Endothelial cell (in vitro differentiated cells): ENCODE measurements at regions not wholly inside any gene's neighbourhood (a gene's known extent, or its start where the extent isn't known, plus 50 kb on each side); places are given as distances from the start of the nearest gene placed in this dataset.

Experiments
- DNase-seq: peaks from one replicate; pipeline ENCODE4 v3.0.0; 2021; ENCODE audit warnings: low spot score
- H3K27ac Mint-ChIP-seq: one replicate; pipeline ENCODE4 v1.8.0; 2021; ENCODE audit warnings: mixed read lengths, inconsistent platforms; ENCODE audit not compliant: unreplicated experiment
- H3K27me3 Mint-ChIP-seq: one replicate; pipeline ENCODE4 v1.8.0; 2021; ENCODE audit warnings: mild to moderate bottlenecking, moderate library complexity, mixed read lengths, inconsistent platforms; ENCODE audit not compliant: unreplicated experiment
- H3K36me3 Mint-ChIP-seq: one replicate; pipeline ENCODE4 v1.8.0; 2021; ENCODE audit warnings: mild to moderate bottlenecking, low read depth, mixed read lengths, inconsistent platforms; ENCODE audit not compliant: unreplicated experiment
- H3K4me1 Mint-ChIP-seq: one replicate; pipeline ENCODE4 v1.8.0; 2021; ENCODE audit warnings: mild to moderate bottlenecking, mixed read lengths, inconsistent platforms; ENCODE audit not compliant: unreplicated experiment
- H3K4me3 Mint-ChIP-seq: one replicate; pipeline ENCODE4 v1.8.0; 2021; ENCODE audit warnings: mild to moderate bottlenecking, mixed read lengths, inconsistent platforms; ENCODE audit not compliant: unreplicated experiment
- H3K9me3 Mint-ChIP-seq: one replicate; pipeline ENCODE4 v1.8.0; 2021; ENCODE audit warnings: mixed read lengths, inconsistent platforms; ENCODE audit not compliant: unreplicated experiment
- CTCF ChIP-seq: fragments of 200-600 bp; sonication (generic); IDR thresholded peaks from one replicate; pipeline ENCODE4 v1.5.0; 2021; ENCODE audit warnings: antibody characterized with exemption; ENCODE audit not compliant: unreplicated experiment

- no peaks in the 10 kb centered on the region for H3K9me3 Mint-ChIP-seq
- H3K36me3 Mint-ChIP-seq = no peaks in the 10 kb centered on the region
- H3K4me3 Mint-ChIP-seq = no peak overlapping the region
- no peak for DNase-seq
- no peaks in the 10 kb centered on the region for H3K27me3 Mint-ChIP-seq
- no peak overlapping the region for H3K27ac Mint-ChIP-seq
- no peak for TF ChIP-seq CTCF
- H3K4me1 Mint-ChIP-seq = peaks cover 10% of the 10 kb centered on the region
Measured at GRCh38 chr5:60445427-60445826, 254.5 kb downstream of the DEPDC1B start.

- TF ChIP-seq CTCF = no peak
- H3K9me3 Mint-ChIP-seq = no peaks in the 10 kb centered on the region
- no peaks in the 10 kb centered on the region for H3K36me3 Mint-ChIP-seq
- no peaks in the 10 kb centered on the region for H3K27me3 Mint-ChIP-seq
- no peak overlapping the region for H3K27ac Mint-ChIP-seq
- H3K4me1 Mint-ChIP-seq = peaks cover 10% of the 10 kb centered on the region
- no peak for DNase-seq
- no peak overlapping the region for H3K4me3 Mint-ChIP-seq
Measured at GRCh38 chr5:60444661-60445360, 255.2 kb downstream of the DEPDC1B start.

GRCh38 chr5:60439552-60439951 is 260.4 kb downstream of the DEPDC1B start:
- Mint-ChIP-seq H3K4me3 (no peak overlapping the region), H3K27me3 (no peaks in the 10 kb centered on the region), H3K9me3 (no peaks in the 10 kb centered on the region), H3K27ac (no peak overlapping the region), H3K36me3 (no peaks in the 10 kb centered on the region), H3K4me1 (no peaks in the 10 kb centered on the region)
- no peak for TF ChIP-seq CTCF
- DNase-seq = no peak

GRCh38 chr5:60437308-60437707 is 262.7 kb downstream of the DEPDC1B start:
- no peaks in the 10 kb centered on the region for H3K4me1 Mint-ChIP-seq
- H3K9me3 Mint-ChIP-seq = no peaks in the 10 kb centered on the region
- H3K4me3 Mint-ChIP-seq = no peak overlapping the region
- H3K27ac Mint-ChIP-seq = no peak overlapping the region
- H3K36me3 Mint-ChIP-seq = no peaks in the 10 kb centered on the region
- TF ChIP-seq CTCF = no peak
- DNase-seq = no peak
- H3K27me3 Mint-ChIP-seq = no peaks in the 10 kb centered on the region

- Mint-ChIP-seq H3K4me3 (no peak overlapping the region), H3K9me3 (no peaks in the 10 kb centered on the region), H3K27me3 (peaks cover 1% of the 10 kb centered on the region), H3K36me3 (no peaks in the 10 kb centered on the region), H3K27ac (no peak overlapping the region), H3K4me1 (no peaks in the 10 kb centered on the region)
- no peak for TF ChIP-seq CTCF
- no peak for DNase-seq
Measured at GRCh38 chr5:60436518-60436917, 263.4 kb downstream of the DEPDC1B start.
